IMR-90 (cell line): ENCODE measurements at regions not wholly inside any gene's neighbourhood (a gene's known extent, or its start where the extent isn't known, plus 50 kb on each side); places are given as distances from the start of the nearest gene placed in this dataset.

ENCODE experiments used
- ATAC-seq: fragments of 200-7000 bp; cut with Tn5 transposase; 2 replicates; pipeline ENCODE4 v1.9.1; 2020; ENCODE audit warnings: low read depth, mild to moderate bottlenecking, moderate library complexity
- BruUV-seq: library from RNA; stranded (reverse); fragments of 400-500 nt; replicated peaks from 2 replicates; lab custom pipeline; 2021; lab: Mats Ljungman, UMichigan
- CTCF ChIA-PET: fragments of 300-600 bp; formaldehyde crosslinking; extraction: SDS; loops from one replicate; lab custom pipeline; 2021; ENCODE audit warnings: antibody characterized with exemption; lab: Yijun Ruan, JAX
- POLR2A ChIA-PET: fragments of 300-600 bp; sonication (Branson Sonifier 250); formaldehyde crosslinking; loops from one replicate; lab custom pipeline; 2022; ENCODE audit warnings: antibody characterized with exemption; ENCODE audit not compliant: unreplicated experiment; lab: Charles Lee
- DNase-seq: peaks from one replicate; pipeline ENCODE4 v3.0.0; 2013
- H2AFZ ChIP-seq: replicated peaks from 2 replicates; pipeline ENCODE3; 2013; ENCODE audit warnings: low read length, mild to moderate bottlenecking; ENCODE audit not compliant: poor library complexity
- H2AK5ac ChIP-seq: 2 replicates; pipeline ENCODE4 v1.6.1; 2013; ENCODE audit warnings: low read depth, low read length, inconsistent platforms
- H2AK9ac ChIP-seq: replicated peaks from 2 replicates; pipeline ENCODE3; 2013; ENCODE audit warnings: mild to moderate bottlenecking, low read depth, low read length, moderate library complexity; ENCODE audit not compliant: poor library complexity
- H2BK120ac ChIP-seq: 2 replicates; pipeline ENCODE4 v1.6.1; 2013; ENCODE audit warnings: low read depth, low read length, inconsistent platforms
- H2BK15ac ChIP-seq: 3 replicates; pipeline ENCODE4 v1.6.1; 2013; ENCODE audit warnings: low read depth, low read length, inconsistent platforms
- H2BK20ac ChIP-seq: 2 replicates; pipeline ENCODE4 v1.6.1; 2013; ENCODE audit warnings: low read depth, mild to moderate bottlenecking, inconsistent platforms, low read length, moderate library complexity
- H2BK5ac ChIP-seq: 2 replicates; pipeline ENCODE4 v1.6.1; 2013; ENCODE audit warnings: mild to moderate bottlenecking, low read depth, low read length, inconsistent platforms; ENCODE audit not compliant: poor library complexity, severe bottlenecking
- H3K14ac ChIP-seq: replicated peaks from 2 replicates; pipeline ENCODE4 v1.6.1; 2013; ENCODE audit warnings: low read depth, low read length, inconsistent platforms
- H3K18ac ChIP-seq: 2 replicates; pipeline ENCODE4 v1.6.1; 2013; ENCODE audit warnings: low read depth, low read length, control low read depth
- H3K23ac ChIP-seq: 2 replicates; pipeline ENCODE4 v1.6.1; 2013; ENCODE audit warnings: low read depth, low read length, inconsistent platforms
- H3K27ac ChIP-seq: 2 replicates; pipeline ENCODE4 v1.5.1; 2013; ENCODE audit warnings: mild to moderate bottlenecking, control low read depth, low read length; ENCODE audit not compliant: insufficient read depth
- H3K27me3 ChIP-seq: 2 replicates; pipeline ENCODE4 v1.6.1; 2013; ENCODE audit warnings: low read length; ENCODE audit not compliant: control insufficient read depth, insufficient read depth
- H3K36me3 ChIP-seq: 2 replicates; pipeline ENCODE4 v1.6.1; 2013; ENCODE audit warnings: low read length, mixed read lengths; ENCODE audit not compliant: control insufficient read depth, insufficient read depth
- H3K4ac ChIP-seq: 2 replicates; pipeline ENCODE4 v1.6.1; 2013; ENCODE audit warnings: low read depth, low read length, inconsistent platforms
- H3K4me1 ChIP-seq: 2 replicates; pipeline ENCODE4 v1.6.1; 2013; ENCODE audit warnings: low read length, mixed read lengths; ENCODE audit not compliant: control insufficient read depth, insufficient read depth
- H3K4me2 ChIP-seq: 2 replicates; pipeline ENCODE4 v1.6.1; 2013; ENCODE audit warnings: low read depth, mild to moderate bottlenecking, control low read depth, low read length, moderate library complexity
- H3K4me3 ChIP-seq: 2 replicates; pipeline ENCODE4 v1.5.1; 2013; ENCODE audit warnings: low read depth, mild to moderate bottlenecking, control low read depth, low read length, moderate library complexity; ENCODE audit not compliant: insufficient read depth
- H3K56ac ChIP-seq: 2 replicates; pipeline ENCODE4 v1.6.1; 2013; ENCODE audit warnings: low read length, inconsistent platforms; ENCODE audit not compliant: insufficient read depth; ENCODE audit errors: extremely low read depth
- H3K79me1 ChIP-seq, 2 experiments: 2 replicates each; pipeline ENCODE4 v1.6.1; 2013; ENCODE audit warnings: low read length in 2 of 2, inconsistent platforms in 1 of 2, low read depth in 1 of 2
- H3K9ac ChIP-seq: 2 replicates; pipeline ENCODE4 v1.6.1; 2013; ENCODE audit warnings: low read depth, low read length, control low read depth
- H3K9me1 ChIP-seq: 2 replicates; pipeline ENCODE4 v1.6.1; 2013; ENCODE audit warnings: low read length, inconsistent platforms; ENCODE audit not compliant: insufficient read depth
- H3K9me3 ChIP-seq: 2 replicates; pipeline ENCODE4 v1.6.1; 2013; ENCODE audit warnings: low read length; ENCODE audit not compliant: control insufficient read depth, insufficient read depth
- H4K20me1 ChIP-seq: 2 replicates; pipeline ENCODE4 v1.6.1; 2013; ENCODE audit warnings: low read length, inconsistent platforms; ENCODE audit not compliant: insufficient read depth
- H4K5ac ChIP-seq: 2 replicates; pipeline ENCODE4 v1.6.1; 2013; ENCODE audit warnings: mild to moderate bottlenecking, low read depth, low read length, control low read depth
- H4K8ac ChIP-seq, 2 experiments: 2 replicates each; pipeline ENCODE4 v1.6.1; 2013; ENCODE audit warnings: low read depth in 2 of 2, low read length in 2 of 2, control low read depth in 1 of 2, inconsistent platforms in 1 of 2
- H4K91ac ChIP-seq: 2 replicates; pipeline ENCODE4 v1.6.1; 2013; ENCODE audit warnings: low read depth, low read length, inconsistent platforms; ENCODE audit not compliant: insufficient read depth
- CEBPB ChIP-seq: IDR thresholded peaks from 2 replicates; pipeline ENCODE4 v1.6.1; 2012; ENCODE audit warnings: low read depth, low read length, improper control_type of control experiment
- CHD1 ChIP-seq: IDR thresholded peaks from 2 replicates; pipeline ENCODE4 v1.6.1; 2012; ENCODE audit warnings: low read depth, low read length, improper control_type of control experiment
- FOS ChIP-seq: fragments of 150-350 bp; IDR thresholded peaks from 2 replicates; pipeline ENCODE4 v1.6.1; 2016; ENCODE audit warnings: low read depth, low read length
- MAFK ChIP-seq: IDR thresholded peaks from 2 replicates; pipeline ENCODE4 v1.6.1; 2012; ENCODE audit warnings: low read depth, low read length, improper control_type of control experiment
- MAZ ChIP-seq: IDR thresholded peaks from 2 replicates; pipeline ENCODE4 v1.6.1; 2012; ENCODE audit warnings: low read depth, mild to moderate bottlenecking, low read length, improper control_type of control experiment, moderate library complexity, borderline replicate concordance
- MXI1 ChIP-seq: IDR thresholded peaks from 2 replicates; pipeline ENCODE4 v1.6.1; 2012; ENCODE audit warnings: low read depth, mild to moderate bottlenecking, low read length, moderate library complexity, borderline replicate concordance
- NFE2L2 ChIP-seq: fragments of 150-350 bp; IDR thresholded peaks from 2 replicates; pipeline ENCODE4 v1.6.1; 2016; ENCODE audit warnings: low read depth, mild to moderate bottlenecking, low read length
- POLR2A ChIP-seq: IDR thresholded peaks from 2 replicates; pipeline ENCODE4 v1.6.1; 2012; ENCODE audit warnings: mild to moderate bottlenecking, low read depth, low read length
- RAD21 ChIP-seq: IDR thresholded peaks from 2 replicates; pipeline ENCODE4 v1.6.1; 2012; ENCODE audit warnings: low read length, improper control_type of control experiment
- RCOR1 ChIP-seq: IDR thresholded peaks from 2 replicates; pipeline ENCODE4 v1.6.1; 2012; ENCODE audit warnings: mild to moderate bottlenecking, low read length, improper control_type of control experiment; ENCODE audit not compliant: insufficient replicate concordance
- RFX5 ChIP-seq: IDR thresholded peaks from 2 replicates; pipeline ENCODE4 v1.8.0; 2012; ENCODE audit warnings: low read depth, mild to moderate bottlenecking, low read length, moderate library complexity
- SMC3 ChIP-seq: fragments of 150-350 bp; IDR thresholded peaks from 2 replicates; pipeline ENCODE4 v1.6.1; 2016; ENCODE audit warnings: low read depth, mild to moderate bottlenecking, antibody characterized with exemption, low read length, moderate library complexity
- WGBS, 2 experiments: methylation state at CpG; one replicate each; pipeline versions ENCODE4 v1.1.5 to v1.1.7; 2013; ENCODE audit warnings: missing lambda C conversion rate in 2 of 2; ENCODE audit not compliant: insufficient read length in 1 of 2; ENCODE audit errors: extremely low coverage in 2 of 2; 5-methylcytosine and 5-hydroxymethylcytosine counted together
- dilution Hi-C: fragments of 300-500 bp; cut with HindIII; formaldehyde crosslinking; loops from one replicate; pipeline ENCODE4 v1.14.3; 2018; ENCODE audit warnings: low sequenced_read_pairs; ENCODE audit not compliant: unreplicated experiment
- in situ Hi-C: fragments of 300-500 bp; cut with MboI; formaldehyde crosslinking; loops from 3 replicates; pipeline ENCODE4 v1.14.3; 2019; ENCODE audit warnings: low sequenced_read_pairs, inconsistent platforms, mixed read lengths
- intact Hi-C: fragments of 100-400 bp; cut with micrococcal nuclease; formaldehyde crosslinking; loops from 2 replicates; pipeline ENCODE4 v1.10.0; 2022
- TF ChIP-seq, protein P1 (sequence below): fragments of 150-350 bp; IDR thresholded peaks from 2 replicates; pipeline ENCODE4 v1.6.1; 2017; ENCODE audit warnings: mild to moderate bottlenecking, antibody characterized with exemption, low read length, low read depth
- TF ChIP-seq, protein P2 (sequence below): fragments of 150-350 bp; IDR thresholded peaks from 2 replicates; pipeline ENCODE4 v1.6.1; 2016; ENCODE audit warnings: low read depth, mild to moderate bottlenecking, low read length, moderate library complexity, borderline replicate concordance
- TF ChIP-seq, protein P3 (sequence below): conservative IDR thresholded peaks from 2 replicates; pipeline ENCODE4 v1.5.1; 2012; ENCODE audit warnings: mild to moderate bottlenecking, low read depth, low read length, improper control_type of control experiment

DNA sequence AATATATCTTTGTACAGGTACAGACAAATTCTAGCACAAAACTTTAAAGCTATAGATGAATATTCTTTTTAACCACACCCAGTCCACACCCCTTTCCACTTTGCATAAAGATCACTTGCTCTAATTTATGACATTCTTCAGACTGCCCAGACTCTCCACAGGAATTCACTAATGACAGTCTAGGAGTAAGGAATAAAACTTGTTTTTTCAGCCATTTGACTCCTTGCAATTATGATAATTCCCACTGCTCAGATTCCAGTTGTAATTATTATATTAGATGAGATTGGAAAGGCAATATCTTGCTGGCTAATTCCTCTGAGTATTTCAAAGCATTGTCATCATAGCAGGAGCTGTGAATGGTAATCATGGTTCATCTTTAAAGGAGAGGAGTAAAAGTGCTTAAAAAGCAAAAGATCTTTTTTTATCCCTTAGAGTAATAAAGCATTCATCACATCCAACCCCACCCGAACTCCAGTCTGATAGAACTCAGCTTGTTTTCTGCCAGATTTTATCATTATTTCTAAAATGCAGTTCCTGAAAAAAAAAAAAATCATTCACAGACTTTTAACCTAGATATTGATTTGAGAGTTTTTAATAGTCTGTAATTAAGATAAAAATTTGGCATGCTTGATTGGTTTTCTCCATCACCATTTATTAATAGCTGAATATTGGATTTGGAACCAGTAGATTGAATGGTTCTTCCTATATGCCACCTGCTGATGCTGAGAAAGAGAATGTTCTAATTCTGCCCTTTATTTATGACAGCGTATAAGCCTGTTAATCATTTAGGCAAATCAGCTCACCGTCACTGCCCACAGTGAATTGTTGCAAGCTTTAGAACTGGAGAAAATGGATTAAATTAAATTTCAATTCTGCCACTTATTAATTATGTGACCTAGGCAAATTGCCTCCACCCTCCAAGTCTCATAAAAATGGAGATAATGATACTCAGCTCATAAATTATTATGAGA is 93.9 kb upstream of the RASSF8 start:
- Histone ChIP-seq H3K14ac (no peak overlapping the region), H2BK120ac (no peak overlapping the region), H3K4me1 (no peaks in the 10 kb centered on the region), H2BK20ac (no peak overlapping the region), H4K8ac (no peak overlapping the region), H4K5ac (no peak overlapping the region), H2AK5ac (no peak overlapping the region), H3K23ac (no peak overlapping the region), H4K20me1 (no peaks in the 10 kb centered on the region), H2BK5ac (no peak overlapping the region), H2BK15ac (no peak overlapping the region), H3K18ac (no peak overlapping the region), H3K9me1 (no peaks in the 10 kb centered on the region), H3K4ac (no peak overlapping the region), H3K27me3 (no peaks in the 10 kb centered on the region), H3K56ac (no peak overlapping the region), H3K36me3 (no peaks in the 10 kb centered on the region), H2AFZ (no peak overlapping the region), H3K9me3 (peaks cover 3% of the 10 kb centered on the region; the same call in 1 of the 2 replicates), H3K27ac (no peak overlapping the region), H3K9ac (no peak overlapping the region), H3K4me2 (no peak overlapping the region), H3K4me3 (no peak overlapping the region), H4K91ac (no peak overlapping the region), H3K79me1 (no peaks in the 10 kb centered on the region), H2AK9ac (no peak overlapping the region)
- ChIA-PET POLR2A (no interaction called here), CTCF (no interaction called here)
- in situ Hi-C loops (no loop called here), dilution Hi-C loops (no loop called here), intact Hi-C loops (loop anchor here (10.0 kb wide), 1 partner anchor 70 kb away; no protein-coding TSS in a partner anchor)
- DNase-seq (no peak), ATAC-seq (no peak)
- BruUV-seq = no TSS peak
- WGBS, 2 experiments = no CpG with 5 or more reads among the region's 3 CpGs
- no peak for TF ChIP-seq FOS
- no peak for TF ChIP-seq MAZ
- TF ChIP-seq RAD21 = no peak
- no peak for TF ChIP-seq MAFK
- TF ChIP-seq, protein P1, sequence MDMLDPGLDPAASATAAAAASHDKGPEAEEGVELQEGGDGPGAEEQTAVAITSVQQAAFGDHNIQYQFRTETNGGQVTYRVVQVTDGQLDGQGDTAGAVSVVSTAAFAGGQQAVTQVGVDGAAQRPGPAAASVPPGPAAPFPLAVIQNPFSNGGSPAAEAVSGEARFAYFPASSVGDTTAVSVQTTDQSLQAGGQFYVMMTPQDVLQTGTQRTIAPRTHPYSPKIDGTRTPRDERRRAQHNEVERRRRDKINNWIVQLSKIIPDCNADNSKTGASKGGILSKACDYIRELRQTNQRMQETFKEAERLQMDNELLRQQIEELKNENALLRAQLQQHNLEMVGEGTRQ = no peak
- TF ChIP-seq, protein P2, sequence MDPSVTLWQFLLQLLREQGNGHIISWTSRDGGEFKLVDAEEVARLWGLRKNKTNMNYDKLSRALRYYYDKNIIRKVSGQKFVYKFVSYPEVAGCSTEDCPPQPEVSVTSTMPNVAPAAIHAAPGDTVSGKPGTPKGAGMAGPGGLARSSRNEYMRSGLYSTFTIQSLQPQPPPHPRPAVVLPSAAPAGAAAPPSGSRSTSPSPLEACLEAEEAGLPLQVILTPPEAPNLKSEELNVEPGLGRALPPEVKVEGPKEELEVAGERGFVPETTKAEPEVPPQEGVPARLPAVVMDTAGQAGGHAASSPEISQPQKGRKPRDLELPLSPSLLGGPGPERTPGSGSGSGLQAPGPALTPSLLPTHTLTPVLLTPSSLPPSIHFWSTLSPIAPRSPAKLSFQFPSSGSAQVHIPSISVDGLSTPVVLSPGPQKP = no peak
- no peak for TF ChIP-seq NFE2L2
- TF ChIP-seq MXI1 = no peak
- TF ChIP-seq CHD1 = no peak
- no peak for TF ChIP-seq RFX5
- no peak for TF ChIP-seq RCOR1
- no peak for TF ChIP-seq CEBPB
- TF ChIP-seq, protein P3, sequence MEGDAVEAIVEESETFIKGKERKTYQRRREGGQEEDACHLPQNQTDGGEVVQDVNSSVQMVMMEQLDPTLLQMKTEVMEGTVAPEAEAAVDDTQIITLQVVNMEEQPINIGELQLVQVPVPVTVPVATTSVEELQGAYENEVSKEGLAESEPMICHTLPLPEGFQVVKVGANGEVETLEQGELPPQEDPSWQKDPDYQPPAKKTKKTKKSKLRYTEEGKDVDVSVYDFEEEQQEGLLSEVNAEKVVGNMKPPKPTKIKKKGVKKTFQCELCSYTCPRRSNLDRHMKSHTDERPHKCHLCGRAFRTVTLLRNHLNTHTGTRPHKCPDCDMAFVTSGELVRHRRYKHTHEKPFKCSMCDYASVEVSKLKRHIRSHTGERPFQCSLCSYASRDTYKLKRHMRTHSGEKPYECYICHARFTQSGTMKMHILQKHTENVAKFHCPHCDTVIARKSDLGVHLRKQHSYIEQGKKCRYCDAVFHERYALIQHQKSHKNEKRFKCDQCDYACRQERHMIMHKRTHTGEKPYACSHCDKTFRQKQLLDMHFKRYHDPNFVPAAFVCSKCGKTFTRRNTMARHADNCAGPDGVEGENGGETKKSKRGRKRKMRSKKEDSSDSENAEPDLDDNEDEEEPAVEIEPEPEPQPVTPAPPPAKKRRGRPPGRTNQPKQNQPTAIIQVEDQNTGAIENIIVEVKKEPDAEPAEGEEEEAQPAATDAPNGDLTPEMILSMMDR = no peak
- TF ChIP-seq SMC3 = no peak
- no peak for TF ChIP-seq POLR2A
